ENCODE measurements at regions not wholly inside any gene's neighbourhood (a gene's known extent, or its start where the extent isn't known, plus 50 kb on each side); places are given as distances from the start of the nearest gene placed in this dataset.

DNA sequence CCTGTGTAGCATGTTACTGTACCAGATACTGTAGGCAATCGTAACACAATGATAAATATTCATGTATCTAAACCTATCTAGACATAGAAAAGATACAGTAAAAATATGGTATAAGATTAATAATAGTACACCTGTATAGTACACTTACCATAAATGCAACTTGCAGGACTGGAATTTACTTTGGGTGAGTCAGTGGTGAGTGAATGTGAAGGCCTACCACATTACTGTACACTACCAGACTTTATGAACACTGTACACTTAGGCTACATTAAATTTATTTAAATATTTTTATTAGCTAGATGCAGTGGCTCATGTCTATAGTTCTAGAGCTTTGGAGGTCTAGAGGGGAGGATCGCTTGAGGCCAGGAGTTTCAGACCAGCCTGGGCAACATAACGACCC is 186.6 kb upstream of the ROPN1 start:
- TF ChIP-seq, protein P1, sequence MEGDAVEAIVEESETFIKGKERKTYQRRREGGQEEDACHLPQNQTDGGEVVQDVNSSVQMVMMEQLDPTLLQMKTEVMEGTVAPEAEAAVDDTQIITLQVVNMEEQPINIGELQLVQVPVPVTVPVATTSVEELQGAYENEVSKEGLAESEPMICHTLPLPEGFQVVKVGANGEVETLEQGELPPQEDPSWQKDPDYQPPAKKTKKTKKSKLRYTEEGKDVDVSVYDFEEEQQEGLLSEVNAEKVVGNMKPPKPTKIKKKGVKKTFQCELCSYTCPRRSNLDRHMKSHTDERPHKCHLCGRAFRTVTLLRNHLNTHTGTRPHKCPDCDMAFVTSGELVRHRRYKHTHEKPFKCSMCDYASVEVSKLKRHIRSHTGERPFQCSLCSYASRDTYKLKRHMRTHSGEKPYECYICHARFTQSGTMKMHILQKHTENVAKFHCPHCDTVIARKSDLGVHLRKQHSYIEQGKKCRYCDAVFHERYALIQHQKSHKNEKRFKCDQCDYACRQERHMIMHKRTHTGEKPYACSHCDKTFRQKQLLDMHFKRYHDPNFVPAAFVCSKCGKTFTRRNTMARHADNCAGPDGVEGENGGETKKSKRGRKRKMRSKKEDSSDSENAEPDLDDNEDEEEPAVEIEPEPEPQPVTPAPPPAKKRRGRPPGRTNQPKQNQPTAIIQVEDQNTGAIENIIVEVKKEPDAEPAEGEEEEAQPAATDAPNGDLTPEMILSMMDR (conservative IDR thresholded peaks at IDR 0.05) = no peak
- no peak for TF ChIP-seq ZFX (IDR thresholded peaks at IDR 0.05)
